ENCODE measurements at regions not wholly inside any gene's neighbourhood (a gene's known extent, or its start where the extent isn't known, plus 50 kb on each side); places are given as distances from the start of the nearest gene placed in this dataset.

DNA sequence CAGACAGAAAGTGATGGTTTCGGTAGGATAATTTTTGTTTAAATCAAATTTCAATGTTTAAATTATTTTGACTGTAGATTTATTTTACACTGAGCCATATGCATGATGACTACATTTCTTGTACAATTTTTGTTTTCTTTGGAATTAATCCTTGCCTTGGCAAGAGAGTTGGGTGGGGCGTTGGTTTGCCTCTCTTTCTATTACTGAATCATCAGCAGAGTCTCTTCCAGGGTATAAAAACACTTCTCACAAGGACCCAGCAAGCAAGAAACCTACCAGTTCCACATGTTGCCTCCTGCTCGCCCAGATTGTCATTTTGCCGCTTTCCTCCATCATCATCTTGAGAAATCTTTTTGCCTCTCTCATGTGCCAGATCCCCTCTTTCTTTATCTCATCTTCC, 455.0 kb upstream of the DMAC1 start (continued):
- TF ChIP-seq, protein P1, sequence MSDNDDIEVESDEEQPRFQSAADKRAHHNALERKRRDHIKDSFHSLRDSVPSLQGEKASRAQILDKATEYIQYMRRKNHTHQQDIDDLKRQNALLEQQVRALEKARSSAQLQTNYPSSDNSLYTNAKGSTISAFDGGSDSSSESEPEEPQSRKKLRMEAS (IDR thresholded peaks at IDR 0.05), result no peak
- TF ChIP-seq, protein P2, sequence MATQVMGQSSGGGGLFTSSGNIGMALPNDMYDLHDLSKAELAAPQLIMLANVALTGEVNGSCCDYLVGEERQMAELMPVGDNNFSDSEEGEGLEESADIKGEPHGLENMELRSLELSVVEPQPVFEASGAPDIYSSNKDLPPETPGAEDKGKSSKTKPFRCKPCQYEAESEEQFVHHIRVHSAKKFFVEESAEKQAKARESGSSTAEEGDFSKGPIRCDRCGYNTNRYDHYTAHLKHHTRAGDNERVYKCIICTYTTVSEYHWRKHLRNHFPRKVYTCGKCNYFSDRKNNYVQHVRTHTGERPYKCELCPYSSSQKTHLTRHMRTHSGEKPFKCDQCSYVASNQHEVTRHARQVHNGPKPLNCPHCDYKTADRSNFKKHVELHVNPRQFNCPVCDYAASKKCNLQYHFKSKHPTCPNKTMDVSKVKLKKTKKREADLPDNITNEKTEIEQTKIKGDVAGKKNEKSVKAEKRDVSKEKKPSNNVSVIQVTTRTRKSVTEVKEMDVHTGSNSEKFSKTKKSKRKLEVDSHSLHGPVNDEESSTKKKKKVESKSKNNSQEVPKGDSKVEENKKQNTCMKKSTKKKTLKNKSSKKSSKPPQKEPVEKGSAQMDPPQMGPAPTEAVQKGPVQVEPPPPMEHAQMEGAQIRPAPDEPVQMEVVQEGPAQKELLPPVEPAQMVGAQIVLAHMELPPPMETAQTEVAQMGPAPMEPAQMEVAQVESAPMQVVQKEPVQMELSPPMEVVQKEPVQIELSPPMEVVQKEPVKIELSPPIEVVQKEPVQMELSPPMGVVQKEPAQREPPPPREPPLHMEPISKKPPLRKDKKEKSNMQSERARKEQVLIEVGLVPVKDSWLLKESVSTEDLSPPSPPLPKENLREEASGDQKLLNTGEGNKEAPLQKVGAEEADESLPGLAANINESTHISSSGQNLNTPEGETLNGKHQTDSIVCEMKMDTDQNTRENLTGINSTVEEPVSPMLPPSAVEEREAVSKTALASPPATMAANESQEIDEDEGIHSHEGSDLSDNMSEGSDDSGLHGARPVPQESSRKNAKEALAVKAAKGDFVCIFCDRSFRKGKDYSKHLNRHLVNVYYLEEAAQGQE (IDR thresholded peaks at IDR 0.05), result no peak

- no peak overlapping the region for H3K4me3 ChIP-seq (ENCODE audit: low read depth in 1 of 3, low read length in 3 of 3)
- no peaks in the 10 kb centered on the region for H3K9me3 ChIP-seq (ENCODE audit: control insufficient read depth in 4 of 4, low read length in 3 of 4)
- TF ChIP-seq HNF4A (conservative IDR thresholded peaks at IDR 0.05) (no peak), NR2F2 (IDR thresholded peaks at IDR 0.05) (no peak), RXRA (IDR thresholded peaks at IDR 0.05) (no peak), TAF1 (conservative IDR thresholded peaks at IDR 0.05) (no peak), ATF3 (IDR thresholded peaks at IDR 0.05) (no peak), FOXA2 (IDR thresholded peaks at IDR 0.05) (no peak), HNF4G (IDR thresholded peaks at IDR 0.05) (no peak), RAD21 (IDR thresholded peaks at IDR 0.05) (no peak), EGR1 (IDR thresholded peaks at IDR 0.05; ENCODE audit: low read depth in 2 of 2) (no peak), FOXA1 (IDR thresholded peaks at IDR 0.05) (no peak)
- TF ChIP-seq, protein P1 (IDR thresholded peaks at IDR 0.05), result no peak
- no peaks in the 10 kb centered on the region for H3K27me3 ChIP-seq (ENCODE audit: control insufficient read depth in 4 of 4, insufficient read depth in 4 of 4, low read length in 3 of 4)
- 83% methylated on average over 4 of the region's 4 CpGs for WGBS
- H3K4me1 ChIP-seq (ENCODE audit: control insufficient read depth in 4 of 4, insufficient read depth in 4 of 4, low read length in 3 of 4), result no peaks in the 10 kb centered on the region
- no peak for DNase-seq (ENCODE audit: low spot score)
- H3K9ac ChIP-seq (ENCODE audit: low read depth in 1 of 2, low read length in 2 of 2), result no peak overlapping the region
- H3K27ac ChIP-seq (ENCODE audit: low read depth in 1 of 2, low read length in 2 of 2), result no peak overlapping the region
- no peaks in the 10 kb centered on the region for H3K36me3 ChIP-seq (ENCODE audit: control insufficient read depth in 4 of 4, insufficient read depth in 3 of 4, low read depth in 1 of 4, low read length in 3 of 4)
Measured at GRCh38 chr9:8252445-8252844, 452.9 kb upstream of the DMAC1 start.

- TF ChIP-seq HNF4G (IDR thresholded peaks at IDR 0.05) (no peak), RXRA (IDR thresholded peaks at IDR 0.05) (no peak), RAD21 (IDR thresholded peaks at IDR 0.05) (no peak), GABPA (IDR thresholded peaks at IDR 0.05 in 1 of 2, conservative IDR thresholded peaks at IDR 0.05 in 1 of 2) (no peak), FOXA2 (IDR thresholded peaks at IDR 0.05) (no peak)
- DNase-seq (ENCODE audit: low spot score), result no peak
Measured at GRCh38 chr9:8251566-8251965, 452.0 kb upstream of the DMAC1 start.

More at GRCh38 chr9:8251566-8251965, 452.0 kb upstream of the DMAC1 start:
- H3K4me1 ChIP-seq (ENCODE audit: control insufficient read depth in 4 of 4, insufficient read depth in 4 of 4, low read length in 3 of 4), result no peaks in the 10 kb centered on the region
- H3K36me3 ChIP-seq (ENCODE audit: control insufficient read depth in 4 of 4, insufficient read depth in 3 of 4, low read depth in 1 of 4, low read length in 3 of 4), result no peaks in the 10 kb centered on the region
- no peak overlapping the region for H3K9ac ChIP-seq (ENCODE audit: low read depth in 1 of 2, low read length in 2 of 2)
- H3K27me3 ChIP-seq (ENCODE audit: control insufficient read depth in 4 of 4, insufficient read depth in 4 of 4, low read length in 3 of 4), result no peaks in the 10 kb centered on the region
- no peak overlapping the region for H3K27ac ChIP-seq (ENCODE audit: low read depth in 1 of 2, low read length in 2 of 2)
- no peak overlapping the region for H3K4me3 ChIP-seq (ENCODE audit: low read depth in 1 of 3, low read length in 3 of 3)
- no peaks in the 10 kb centered on the region for H3K9me3 ChIP-seq (ENCODE audit: control insufficient read depth in 4 of 4, low read length in 3 of 4)
